Skeletal muscle satellite cell (primary cell): ENCODE measurements at regions not wholly inside any gene's neighbourhood (a gene's known extent, or its start where the extent isn't known, plus 50 kb on each side); places are given as distances from the start of the nearest gene placed in this dataset.

Experiments used
- H3K27me3 ChIP-seq: 2 replicates; pipeline ENCODE4 v1.7.0; 2013; ENCODE audit warnings: low read length; ENCODE audit not compliant: control insufficient read depth, insufficient read depth
- H3K36me3 ChIP-seq: 2 replicates; pipeline ENCODE4 v1.7.0; 2013; ENCODE audit warnings: mild to moderate bottlenecking, control low read depth, low read length; ENCODE audit not compliant: insufficient read depth
- H3K4me1 ChIP-seq: 2 replicates; pipeline ENCODE4 v1.7.0; 2013; ENCODE audit warnings: low read length; ENCODE audit not compliant: control insufficient read depth, insufficient read depth
- H3K4me2 ChIP-seq: 2 replicates; pipeline ENCODE4 v1.7.0; 2013; ENCODE audit warnings: mild to moderate bottlenecking, low read length
- H3K4me3 ChIP-seq: 2 replicates; pipeline ENCODE4 v1.7.0; 2013; ENCODE audit warnings: low read length
- H3K9ac ChIP-seq: 2 replicates; pipeline ENCODE4 v1.7.0; 2013; ENCODE audit warnings: mild to moderate bottlenecking, low read depth, low read length, moderate library complexity
- H3K9me3 ChIP-seq: replicated peaks from 2 replicates; pipeline ENCODE4 v1.7.0; 2013; ENCODE audit warnings: mild to moderate bottlenecking, control low read depth, low read length

DNA sequence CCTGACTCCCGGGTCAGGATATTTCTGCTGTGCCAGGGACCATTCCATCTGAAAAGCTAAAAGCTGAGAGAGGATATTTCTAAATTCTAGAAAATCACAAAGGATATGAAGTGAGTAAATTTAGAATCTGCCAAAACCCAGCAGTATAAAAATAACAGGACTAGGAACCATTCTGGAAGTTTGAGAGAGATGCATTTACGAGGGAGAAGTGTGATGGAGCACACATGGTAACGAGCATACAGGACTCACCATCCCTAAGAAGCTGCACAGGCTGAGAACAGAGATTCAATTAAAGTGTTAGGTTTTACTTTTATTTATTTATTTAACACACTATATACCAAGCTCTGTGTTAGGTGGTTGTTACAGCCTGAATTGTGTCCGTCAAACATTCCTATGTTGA is 116.3 kb downstream of the GLUL start:
- H3K4me2 ChIP-seq, result no peak overlapping the region
- no peak overlapping the region for H3K9ac ChIP-seq
- H3K9me3 ChIP-seq, result no peaks in the 10 kb centered on the region
- peaks cover 3% of the 10 kb centered on the region for H3K27me3 ChIP-seq
- H3K4me1 ChIP-seq, result no peaks in the 10 kb centered on the region
- no peak overlapping the region for H3K4me3 ChIP-seq
- no peaks in the 10 kb centered on the region for H3K36me3 ChIP-seq

DNA sequence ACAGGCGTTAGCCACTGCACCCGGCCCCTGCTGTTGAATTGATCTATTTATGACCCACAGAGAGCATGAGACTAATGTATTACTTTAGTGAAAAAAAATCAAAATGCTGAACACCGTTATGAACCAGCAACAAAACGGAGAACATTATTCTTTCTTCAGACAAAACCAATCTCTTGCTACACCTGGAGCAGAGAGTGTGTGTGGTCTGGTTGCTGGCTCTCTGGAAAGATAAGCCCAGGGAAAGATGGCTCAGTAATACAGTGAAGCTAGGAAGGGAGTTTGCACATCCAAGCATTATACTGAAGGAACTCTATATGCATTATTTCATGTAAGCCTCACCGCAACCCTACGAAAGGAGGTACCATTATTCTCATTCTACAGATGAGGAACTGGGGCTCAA is 117.0 kb downstream of the GLUL start:
- Histone ChIP-seq H3K9me3 (no peaks in the 10 kb centered on the region), H3K4me1 (no peaks in the 10 kb centered on the region), H3K27me3 (peaks cover 3% of the 10 kb centered on the region)

DNA sequence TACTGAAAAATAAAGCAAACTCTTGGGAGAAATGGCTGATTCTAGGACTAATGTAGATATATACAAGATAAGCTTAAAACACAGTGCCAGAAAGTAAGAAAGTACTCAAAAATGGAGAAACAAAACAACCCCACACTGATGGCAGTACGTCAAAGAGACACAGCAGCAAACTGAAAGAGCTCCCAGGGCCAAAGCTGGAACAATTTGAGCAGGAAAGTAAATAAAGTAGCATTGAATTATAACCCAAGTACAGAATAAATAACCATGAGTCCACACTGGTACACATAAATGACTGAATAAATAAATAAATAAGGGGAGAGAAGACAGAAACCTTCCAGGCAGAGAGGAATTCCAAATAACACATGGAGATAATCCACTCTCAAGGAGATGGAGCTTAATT is 120.9 kb downstream of the GLUL start:
- no peak overlapping the region for H3K9ac ChIP-seq
- H3K27me3 ChIP-seq, result peaks cover 3% of the 10 kb centered on the region
- H3K4me2 ChIP-seq, result no peak overlapping the region
- H3K36me3 ChIP-seq, result no peaks in the 10 kb centered on the region
- H3K4me3 ChIP-seq, result no peak overlapping the region
- H3K4me1 ChIP-seq, result no peaks in the 10 kb centered on the region
- no peaks in the 10 kb centered on the region for H3K9me3 ChIP-seq

More for the DNA sequence above, 117.0 kb downstream of the GLUL start:
- Histone ChIP-seq H3K4me2 (no peak overlapping the region), H3K9ac (no peak overlapping the region), H3K4me3 (no peak overlapping the region), H3K36me3 (no peaks in the 10 kb centered on the region)

DNA sequence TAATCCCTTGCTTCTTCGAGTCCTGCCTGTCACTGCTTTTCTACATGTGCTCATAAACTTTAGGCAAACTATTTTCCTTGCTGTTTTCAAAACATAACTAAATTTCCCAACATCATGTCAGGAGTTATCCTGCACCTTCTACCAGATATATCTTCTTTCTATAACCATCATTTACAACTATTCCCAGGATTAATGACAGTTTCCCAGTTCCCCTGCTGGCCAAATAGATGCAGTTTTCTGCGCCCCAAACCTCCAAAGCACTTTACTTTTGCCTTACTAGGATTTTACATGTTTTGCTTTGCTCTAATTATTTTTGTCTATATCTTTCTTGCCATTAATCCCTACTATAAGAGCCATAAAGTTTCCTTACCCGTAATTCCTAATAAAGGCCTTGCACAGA is 122.5 kb downstream of the GLUL start:
- H3K9ac ChIP-seq, result no peak overlapping the region
- no peak overlapping the region for H3K4me2 ChIP-seq
- no peaks in the 10 kb centered on the region for H3K9me3 ChIP-seq
- peaks cover 1% of the 10 kb centered on the region for H3K4me1 ChIP-seq
- peaks cover 3% of the 10 kb centered on the region for H3K27me3 ChIP-seq
- no peak overlapping the region for H3K4me3 ChIP-seq
- H3K36me3 ChIP-seq, result no peaks in the 10 kb centered on the region

DNA sequence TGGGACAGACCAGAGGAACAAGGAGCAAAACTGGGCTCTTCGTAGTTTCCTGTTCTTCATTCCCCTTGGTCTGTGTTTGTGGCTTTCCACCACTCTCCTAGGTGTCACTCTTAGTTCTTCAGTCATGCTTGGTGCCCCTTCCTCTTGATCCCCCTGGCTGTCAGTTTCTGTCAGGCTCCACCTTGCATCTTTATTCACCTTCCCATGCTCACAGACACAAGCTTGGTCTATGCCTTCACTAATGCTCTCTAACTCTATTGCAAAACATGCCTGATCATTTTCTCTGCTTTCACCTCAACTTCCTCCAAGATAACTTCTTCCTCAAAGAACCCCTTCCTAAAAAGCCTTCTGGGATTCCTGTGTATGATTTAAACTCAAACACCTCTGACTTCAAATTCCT is 122.9 kb downstream of the GLUL start:
- Histone ChIP-seq H3K36me3 (no peaks in the 10 kb centered on the region), H3K4me3 (no peak overlapping the region), H3K4me1 (peaks cover 5% of the 10 kb centered on the region), H3K9me3 (no peaks in the 10 kb centered on the region), H3K27me3 (peaks cover 3% of the 10 kb centered on the region), H3K9ac (no peak overlapping the region), H3K4me2 (no peak overlapping the region)

DNA sequence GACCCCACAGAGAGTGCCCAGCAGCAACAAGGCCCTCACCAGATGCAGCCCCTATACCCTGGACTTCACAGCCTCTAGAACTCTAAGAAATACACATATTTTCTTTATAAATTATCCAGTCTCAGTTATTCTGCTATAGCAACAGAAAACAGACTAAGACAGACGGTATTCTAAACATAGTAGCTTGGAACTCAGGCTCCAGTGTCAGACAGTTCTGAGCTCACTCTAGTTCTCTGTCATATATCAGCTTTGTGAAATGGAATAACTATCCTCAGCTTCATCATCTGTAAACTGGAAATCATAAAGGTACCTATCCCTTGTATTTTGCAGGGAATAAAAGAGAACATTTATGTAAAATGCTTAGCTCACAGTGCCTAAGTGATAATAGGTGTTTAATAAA is 127.4 kb downstream of the GLUL start:
- Histone ChIP-seq H3K27me3 (no peaks in the 10 kb centered on the region), H3K4me2 (no peak overlapping the region), H3K9me3 (no peaks in the 10 kb centered on the region), H3K4me3 (no peak overlapping the region), H3K36me3 (no peaks in the 10 kb centered on the region), H3K4me1 (peaks cover 19% of the 10 kb centered on the region), H3K9ac (no peak overlapping the region)

DNA sequence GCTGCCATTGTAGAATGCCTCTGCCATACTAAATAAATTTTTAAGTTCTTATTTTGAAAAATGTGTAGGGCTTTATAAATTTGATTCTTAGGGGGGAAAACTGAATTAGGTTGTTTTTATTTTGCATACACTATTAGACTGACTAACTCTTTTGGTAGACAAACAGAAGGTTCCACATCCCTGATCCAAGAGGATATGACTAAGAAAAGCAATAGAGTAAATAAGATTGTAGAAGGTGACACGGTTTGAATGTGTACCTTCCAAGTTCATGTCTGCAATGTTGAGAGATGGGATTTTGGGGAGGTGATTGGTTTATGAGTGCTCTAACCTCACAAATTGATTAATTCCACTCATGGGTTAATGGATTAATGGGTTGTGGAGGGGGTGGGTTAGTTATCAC is 127.9 kb downstream of the GLUL start:
- H3K4me2 ChIP-seq, result no peak overlapping the region
- peaks cover 22% of the 10 kb centered on the region for H3K4me1 ChIP-seq
- H3K36me3 ChIP-seq, result no peaks in the 10 kb centered on the region
- no peaks in the 10 kb centered on the region for H3K27me3 ChIP-seq
- H3K4me3 ChIP-seq, result no peak overlapping the region
- no peak overlapping the region for H3K9ac ChIP-seq
- H3K9me3 ChIP-seq, result no peaks in the 10 kb centered on the region

DNA sequence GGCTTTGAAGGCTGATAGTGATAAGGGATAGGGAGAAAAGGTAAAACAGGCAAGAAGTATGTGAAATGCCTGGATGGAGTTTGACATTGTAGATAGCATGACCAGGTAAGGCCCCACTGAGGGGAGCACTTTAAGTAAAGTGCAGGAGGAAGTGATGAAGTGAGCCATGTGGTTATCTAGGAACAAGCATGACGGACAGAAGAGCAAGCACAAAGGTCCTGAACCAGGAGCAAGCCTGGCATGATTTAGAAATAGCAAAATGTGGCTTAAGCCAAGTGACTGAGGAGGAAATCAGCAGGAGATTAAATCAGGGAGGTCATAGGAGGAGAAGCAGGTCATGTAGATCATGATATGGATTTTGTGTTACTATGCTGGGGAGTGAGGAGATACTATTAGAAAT is 129.2 kb downstream of the GLUL start:
- Histone ChIP-seq H3K9me3 (no peaks in the 10 kb centered on the region), H3K4me3 (no peak overlapping the region), H3K36me3 (no peaks in the 10 kb centered on the region), H3K4me1 (peaks cover 22% of the 10 kb centered on the region), H3K4me2 (no peak overlapping the region), H3K9ac (no peak overlapping the region), H3K27me3 (no peaks in the 10 kb centered on the region)

DNA sequence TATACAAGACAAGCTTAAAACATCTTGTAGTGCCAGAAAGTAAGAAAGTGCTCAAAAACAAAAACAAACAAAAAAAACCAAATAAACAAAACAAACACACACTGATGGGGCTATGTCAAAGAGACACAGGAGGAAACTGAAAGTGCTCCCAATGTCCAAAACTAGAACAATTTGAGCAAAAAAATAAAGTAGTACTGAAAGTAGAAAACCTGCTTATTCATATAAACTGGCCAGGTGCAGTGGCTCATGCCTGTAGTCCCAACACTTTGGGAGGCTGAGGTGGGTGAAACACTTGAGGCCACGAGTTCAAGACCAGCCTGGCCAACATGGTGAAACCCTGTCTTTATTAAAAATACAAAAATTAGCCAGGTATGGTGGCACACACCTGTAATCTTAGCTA is 129.9 kb downstream of the GLUL start:
- Histone ChIP-seq H3K4me3 (no peak overlapping the region), H3K9ac (no peak overlapping the region), H3K36me3 (no peaks in the 10 kb centered on the region), H3K4me2 (no peak overlapping the region), H3K4me1 (peaks cover 22% of the 10 kb centered on the region), H3K9me3 (no peaks in the 10 kb centered on the region), H3K27me3 (no peaks in the 10 kb centered on the region)

DNA sequence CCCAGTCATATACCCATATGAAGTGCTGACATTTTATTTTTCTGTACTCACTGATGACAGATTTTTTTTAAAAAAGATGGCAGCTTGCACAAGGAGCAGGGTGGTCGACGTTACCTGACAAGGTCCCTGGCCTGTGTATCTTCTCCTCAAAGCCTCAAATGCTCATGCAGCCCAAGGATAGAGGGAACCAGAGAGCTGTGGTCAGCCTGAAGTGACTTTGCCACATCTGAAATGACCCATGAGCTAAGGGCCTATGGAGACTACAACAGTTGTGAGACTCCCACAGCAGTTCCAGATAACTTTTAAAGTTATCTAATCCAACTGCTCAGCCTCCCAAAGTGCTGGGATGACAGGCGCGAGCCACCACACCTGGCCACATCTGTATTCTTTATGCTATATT is 131.1 kb downstream of the GLUL start:
- Histone ChIP-seq H3K4me1 (peaks cover 22% of the 10 kb centered on the region), H3K4me2 (no peak overlapping the region), H3K36me3 (no peaks in the 10 kb centered on the region), H3K9me3 (no peaks in the 10 kb centered on the region), H3K9ac (no peak overlapping the region), H3K27me3 (no peaks in the 10 kb centered on the region), H3K4me3 (no peak overlapping the region)

DNA sequence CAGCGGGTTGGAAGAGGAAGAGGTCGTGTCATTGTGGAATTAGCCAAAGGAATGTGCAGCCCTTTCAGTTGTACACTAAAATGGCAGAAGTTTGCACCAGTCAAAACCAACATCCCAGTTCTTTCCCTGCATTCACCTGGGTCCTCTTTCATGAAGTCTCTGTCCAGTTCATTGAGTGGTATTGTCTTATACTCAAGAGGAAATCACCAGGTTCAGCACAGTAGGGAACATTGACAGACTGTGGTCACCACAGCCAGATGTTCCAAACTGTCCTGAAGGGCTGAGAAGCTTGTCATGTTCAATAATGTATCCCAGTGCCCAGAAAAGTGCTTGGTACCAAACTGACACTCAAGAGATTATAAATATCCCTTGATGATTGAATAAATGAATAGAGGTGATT is 131.6 kb downstream of the GLUL start:
- H3K9me3 ChIP-seq, result no peaks in the 10 kb centered on the region
- no peak overlapping the region for H3K4me3 ChIP-seq
- peaks cover 22% of the 10 kb centered on the region for H3K4me1 ChIP-seq

DNA sequence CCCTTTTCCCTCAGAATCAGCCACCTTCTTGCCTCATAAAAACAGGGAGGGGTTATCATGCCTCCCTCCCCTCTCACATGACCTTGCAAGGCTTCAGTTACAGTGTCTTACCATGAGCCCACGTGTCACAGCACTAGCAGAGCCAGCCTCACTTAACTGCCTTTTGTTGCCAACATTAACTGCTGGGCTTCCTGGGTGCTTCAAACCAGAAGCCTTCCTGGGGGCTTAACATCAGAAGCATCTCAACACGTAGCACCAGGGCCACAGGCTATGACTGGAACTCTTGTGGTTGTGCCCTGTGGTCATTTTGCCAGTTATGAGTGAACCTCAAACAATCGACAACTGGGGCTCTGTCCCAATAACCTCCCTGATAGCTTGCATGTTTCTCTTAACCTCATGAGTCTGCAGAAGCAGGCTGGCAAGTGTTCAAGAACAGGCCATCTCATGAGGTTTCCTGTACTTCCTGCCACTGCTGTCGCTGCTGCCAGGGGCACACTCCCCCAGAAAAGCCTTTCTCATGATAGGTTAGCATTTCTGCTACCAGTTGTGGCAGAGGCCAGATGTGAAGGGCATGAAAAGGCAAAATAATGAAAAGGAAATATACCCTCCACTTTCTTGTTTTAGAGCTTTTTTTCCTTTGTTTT is 132.2 kb downstream of the GLUL start:
- Histone ChIP-seq H3K4me2 (peak overlapping the region; percentile 35), H3K4me1 (peaks cover 22% of the 10 kb centered on the region), H3K4me3 (no peak overlapping the region), H3K9ac (no peak overlapping the region), H3K9me3 (no peaks in the 10 kb centered on the region), H3K36me3 (no peaks in the 10 kb centered on the region), H3K27me3 (no peaks in the 10 kb centered on the region)

More for the DNA sequence above, 131.6 kb downstream of the GLUL start:
- Histone ChIP-seq H3K36me3 (no peaks in the 10 kb centered on the region), H3K27me3 (no peaks in the 10 kb centered on the region), H3K9ac (no peak overlapping the region), H3K4me2 (no peak overlapping the region)
